ENCODE measurements at regions not wholly inside any gene's neighbourhood (a gene's known extent, or its start where the extent isn't known, plus 50 kb on each side); places are given as distances from the start of the nearest gene placed in this dataset.

DNA sequence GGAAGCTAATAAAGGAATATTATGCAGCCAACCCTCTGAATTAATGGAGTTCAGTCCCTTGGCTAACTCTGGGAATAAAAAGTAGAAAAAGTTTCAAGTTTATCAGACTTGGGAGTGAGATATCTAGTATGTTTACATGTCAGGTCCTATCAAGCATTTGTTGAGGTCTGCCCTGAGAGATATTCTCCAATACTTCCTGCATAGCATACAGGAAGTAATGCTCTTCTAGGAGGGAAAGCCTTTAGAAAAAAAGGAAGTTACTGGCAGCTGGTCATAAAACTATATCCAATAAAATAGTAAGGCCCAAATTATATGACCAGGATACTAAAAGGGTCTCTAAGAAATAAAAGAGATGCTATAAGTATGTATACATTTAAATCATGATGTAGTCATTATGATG lies 594.1 kb upstream of the FTMT start:
- no peak overlapping the region for H3K4me3 ChIP-seq (ENCODE audit: low read length)
- no peak for DNase-seq (ENCODE audit: low read depth, low spot score)

- no peak for DNase-seq (ENCODE audit: low read depth, low spot score)
- no peak overlapping the region for H3K4me3 ChIP-seq (ENCODE audit: low read length)
These were observed 588.2 kb upstream of the FTMT start for GRCh38 chr5:121263456-121263855.

GRCh38 chr5:121264605-121265004 lies 587.1 kb upstream of the FTMT start:
- no peak for DNase-seq (ENCODE audit: low read depth, low spot score)
- H3K4me3 ChIP-seq (ENCODE audit: low read length): no peak overlapping the region

DNA sequence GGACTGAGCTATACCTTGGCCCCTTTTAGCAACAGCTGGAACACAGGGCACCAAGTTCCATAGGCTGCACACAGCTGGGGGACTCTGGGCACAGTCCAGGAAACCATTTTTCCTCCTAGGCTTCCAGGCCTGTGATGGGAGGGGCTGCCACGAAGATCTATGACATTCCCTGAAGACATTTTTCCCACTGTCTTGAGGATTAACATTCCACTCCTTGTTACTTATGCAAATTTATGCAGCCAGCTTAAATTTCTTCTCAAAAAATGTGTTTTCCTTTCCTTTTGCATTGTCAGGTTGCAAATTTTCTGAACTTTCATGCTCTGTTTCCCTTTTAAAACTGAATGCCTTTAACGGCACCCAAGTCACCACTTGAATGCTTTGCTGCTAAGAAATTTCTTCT lies 580.1 kb upstream of the FTMT start:
- DNase-seq (ENCODE audit: low read depth, low spot score): no peak
- no peak overlapping the region for H3K4me3 ChIP-seq (ENCODE audit: low read length)

DNA sequence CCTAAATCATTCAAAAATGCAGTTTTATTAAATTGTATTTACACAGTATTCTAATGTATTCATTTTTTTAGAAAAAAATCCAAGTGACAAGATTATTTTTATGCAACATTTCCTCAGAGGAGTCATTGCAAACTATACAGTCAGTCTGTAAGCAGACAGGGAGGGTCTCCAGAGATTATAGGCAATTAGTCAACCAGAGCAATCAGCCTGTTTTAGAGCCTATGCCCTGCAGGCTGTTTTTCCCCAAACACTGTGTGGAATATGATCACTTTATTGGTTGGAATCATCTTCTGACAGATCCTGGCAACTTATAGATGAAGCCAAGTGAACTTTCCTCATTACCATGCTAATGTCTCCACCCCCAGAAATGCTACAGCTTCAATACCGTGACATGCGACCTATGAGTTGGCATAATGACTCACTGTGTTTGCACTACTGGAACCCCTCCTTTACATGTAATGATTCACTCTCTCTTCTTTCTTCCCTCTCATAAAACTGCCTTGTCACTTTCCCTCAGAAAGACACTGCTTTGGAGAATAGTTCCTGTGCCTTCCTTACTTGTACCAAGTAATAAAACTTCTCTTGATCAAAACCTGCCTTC lies 577.7 kb upstream of the FTMT start:
- DNase-seq (ENCODE audit: low read depth, low spot score): no peak
- H3K4me3 ChIP-seq (ENCODE audit: low read length): no peak overlapping the region

GRCh38 chr5:121279801-121280200 lies 571.9 kb upstream of the FTMT start:
- no peak overlapping the region for H3K4me3 ChIP-seq (ENCODE audit: low read length)
- DNase-seq (ENCODE audit: low read depth, low spot score): no peak

DNA sequence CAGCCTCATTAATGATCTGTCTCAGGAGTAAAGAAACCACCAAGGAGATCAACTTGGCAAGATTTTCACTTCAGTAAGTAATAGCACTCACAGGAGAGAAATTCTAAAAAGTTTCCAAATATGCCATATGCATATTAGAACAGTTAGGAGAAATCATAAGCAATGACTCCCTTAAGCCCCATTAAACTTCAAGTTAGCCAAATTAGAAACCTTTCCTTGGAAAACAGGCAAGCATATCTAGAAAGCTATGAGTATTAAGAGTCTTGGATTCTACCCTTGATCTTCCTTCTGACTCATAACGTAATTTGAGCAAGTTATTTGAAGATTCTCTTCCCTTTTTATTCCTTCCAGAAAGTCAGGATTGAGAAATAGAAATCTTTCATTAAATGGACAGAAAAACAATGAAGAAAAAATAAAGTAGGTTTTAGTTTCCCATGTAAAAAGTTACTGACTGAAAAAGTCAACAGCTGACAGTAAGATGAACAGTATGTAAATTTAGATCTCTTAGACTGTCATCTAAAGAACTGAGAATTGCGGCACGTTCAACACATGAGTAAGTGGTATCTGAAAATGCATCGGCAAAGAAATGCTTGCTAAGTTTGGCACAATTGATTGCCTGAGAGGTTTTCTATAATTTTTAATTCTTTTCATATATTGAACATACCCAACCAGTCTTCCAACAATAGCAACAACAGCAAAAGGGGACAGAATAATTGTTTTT lies 565.7 kb upstream of the FTMT start:
- DNase-seq (ENCODE audit: low read depth, low spot score): no peak
- H3K4me3 ChIP-seq (ENCODE audit: low read length): no peak overlapping the region

DNA sequence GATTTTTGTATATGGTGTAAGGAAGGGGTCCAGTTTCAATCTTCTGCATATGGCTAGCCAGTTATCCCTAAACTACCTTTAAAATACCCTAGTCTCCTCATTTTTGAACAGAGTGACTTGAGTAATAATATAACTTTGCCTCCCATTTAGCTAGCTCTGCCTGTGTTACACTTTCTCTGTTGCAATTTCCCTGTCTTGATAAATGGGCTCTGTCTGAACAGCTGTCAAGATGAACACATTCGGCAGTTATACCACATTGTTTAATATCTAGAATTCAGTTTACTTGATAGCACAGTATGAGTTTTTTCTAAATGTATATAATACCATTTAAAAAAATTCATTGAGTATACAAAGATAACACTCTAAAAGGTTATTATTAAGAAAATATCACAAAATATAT lies 562.9 kb upstream of the FTMT start:
- no peak for DNase-seq (ENCODE audit: low read depth, low spot score)
- H3K4me3 ChIP-seq (ENCODE audit: low read length): no peak overlapping the region

DNA sequence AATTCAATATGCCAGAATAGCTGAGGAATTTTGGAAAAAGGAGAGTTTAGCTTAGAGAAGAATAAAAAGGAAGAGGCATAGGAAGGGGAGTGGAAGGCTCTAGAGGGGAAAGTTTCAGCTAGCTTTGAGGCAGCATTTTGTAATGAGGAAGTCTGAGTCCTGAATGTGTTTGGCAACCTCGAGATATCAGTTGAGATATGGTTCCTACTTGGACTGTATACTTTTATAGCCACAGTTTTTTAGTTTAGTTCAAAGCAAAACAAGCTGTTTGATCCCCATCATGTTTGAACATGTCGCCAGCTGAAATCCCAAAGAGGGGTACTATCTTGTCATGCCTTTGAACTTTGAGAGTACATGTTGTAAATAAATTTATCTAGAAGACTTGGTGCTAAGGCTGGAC lies 559.0 kb upstream of the FTMT start:
- no peak for DNase-seq (ENCODE audit: low read depth, low spot score)
- H3K4me3 ChIP-seq (ENCODE audit: low read length): no peak overlapping the region

- no peak for DNase-seq (ENCODE audit: low read depth, low spot score)
- no peak overlapping the region for H3K4me3 ChIP-seq (ENCODE audit: low read length)
These were observed 555.3 kb upstream of the FTMT start for GRCh38 chr5:121296356-121296755.

- no peak for DNase-seq (ENCODE audit: low read depth, low spot score)
- no peak overlapping the region for H3K4me3 ChIP-seq (ENCODE audit: low read length)
These were observed 552.5 kb upstream of the FTMT start for GRCh38 chr5:121299153-121299552.

DNA sequence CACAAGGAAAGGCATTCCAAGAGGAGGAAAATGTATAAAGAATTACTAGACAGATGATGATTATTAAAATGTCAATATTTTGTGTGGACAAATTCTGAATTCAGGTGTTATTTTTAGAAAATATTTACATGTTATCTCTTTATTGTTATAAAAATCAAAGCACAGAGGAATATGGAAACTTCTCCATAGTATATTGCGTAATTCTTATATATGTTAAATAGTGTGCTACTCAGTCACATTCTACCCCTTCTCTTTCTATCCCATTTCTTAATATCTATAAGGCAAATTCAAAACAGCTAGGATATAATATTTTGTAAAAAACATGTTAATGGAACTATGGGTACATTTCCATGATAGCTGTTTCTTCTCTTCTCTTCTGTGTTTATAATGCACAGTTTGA lies 546.8 kb upstream of the FTMT start:
- H3K4me3 ChIP-seq (ENCODE audit: low read length): no peak overlapping the region
- DNase-seq (ENCODE audit: low read depth, low spot score): no peak

DNA sequence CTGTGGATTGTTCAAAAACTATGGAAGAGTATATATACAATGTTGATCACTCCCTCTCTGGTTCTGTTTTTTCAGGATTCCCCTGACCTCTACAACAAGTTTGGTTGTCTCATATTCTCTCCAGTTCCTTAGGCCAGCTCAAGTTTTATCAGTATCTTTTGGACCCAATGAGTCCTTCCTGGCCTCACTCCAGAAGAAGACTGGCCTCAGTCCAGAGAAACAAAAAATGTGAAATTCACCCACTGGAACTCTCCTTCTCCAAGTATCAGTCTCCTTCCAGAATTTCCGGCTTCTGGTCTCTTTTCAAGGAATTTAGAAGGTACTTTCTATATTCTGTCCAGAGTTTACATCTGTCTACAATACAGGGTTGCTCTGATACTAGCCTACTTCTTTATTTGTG lies 537.8 kb upstream of the FTMT start:
- DNase-seq (ENCODE audit: low read depth, low spot score): no peak
- H3K4me3 ChIP-seq (ENCODE audit: low read length): no peak overlapping the region

DNA sequence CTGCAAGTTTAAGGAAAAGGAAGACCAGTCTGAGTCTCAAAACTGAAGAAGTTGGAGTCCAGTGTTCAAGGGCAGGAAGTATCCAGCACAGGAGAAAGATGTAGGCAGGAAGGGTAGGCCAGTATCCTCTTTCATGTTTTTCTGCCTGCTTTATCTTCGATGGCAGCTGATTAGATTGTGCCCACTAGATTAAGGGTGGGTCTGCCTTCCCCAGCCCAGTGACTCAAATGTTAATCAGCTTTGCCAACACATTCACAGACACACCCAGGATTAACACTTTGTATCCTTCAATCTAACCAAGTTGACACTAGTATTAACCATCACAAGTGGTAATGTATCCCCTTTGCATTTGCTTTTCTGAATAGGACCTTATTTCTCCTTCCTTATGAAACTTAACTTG lies 535.9 kb upstream of the FTMT start:
- DNase-seq (ENCODE audit: low read depth, low spot score): no peak
- no peak overlapping the region for H3K4me3 ChIP-seq (ENCODE audit: low read length)

DNA sequence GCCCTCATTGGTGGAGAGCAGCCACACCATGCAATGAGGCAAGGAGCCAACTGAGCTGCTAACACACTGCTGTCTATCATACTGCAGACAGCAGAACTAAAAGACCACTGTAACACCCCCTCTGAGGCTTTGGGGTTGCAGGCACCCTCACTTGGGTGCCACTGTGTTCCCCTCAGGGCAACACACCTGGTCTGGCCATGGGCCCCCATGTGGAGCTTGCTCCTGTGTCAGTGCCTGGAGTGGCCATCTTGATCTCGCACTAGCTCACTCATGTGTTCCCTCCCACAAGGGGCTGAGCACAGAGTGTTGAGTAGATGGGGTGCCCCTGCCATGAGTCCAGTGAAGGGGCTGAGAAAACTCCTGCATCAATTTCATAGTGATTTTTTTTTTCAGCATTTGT lies 532.4 kb upstream of the FTMT start:
- no peak for DNase-seq (ENCODE audit: low read depth, low spot score)
- no peak overlapping the region for H3K4me3 ChIP-seq (ENCODE audit: low read length)

DNA sequence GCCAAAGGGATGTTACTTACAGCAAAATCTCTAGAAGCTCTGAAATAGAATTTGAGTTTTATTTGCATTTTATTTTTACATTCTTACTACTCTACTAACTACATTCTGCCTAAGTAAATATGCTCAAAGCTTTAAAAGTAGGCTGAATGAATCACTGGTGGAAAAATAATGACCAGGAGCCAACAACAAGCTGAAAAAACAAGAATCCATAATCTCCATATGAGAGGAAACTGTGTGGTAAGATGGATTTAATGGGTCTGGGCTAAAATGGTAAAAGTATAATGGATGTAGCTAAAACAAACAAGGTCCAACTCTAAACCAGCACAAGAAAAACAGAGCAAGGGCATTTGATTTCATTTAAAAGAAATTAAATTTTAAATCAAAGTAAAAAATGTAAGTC lies 525.8 kb upstream of the FTMT start:
- DNase-seq (ENCODE audit: low read depth, low spot score): no peak

GRCh38 chr5:121350181-121350930 lies 501.3 kb upstream of the FTMT start:
- H3K4me3 ChIP-seq (ENCODE audit: low read length): no peak overlapping the region
- DNase-seq (ENCODE audit: low read depth, low spot score): no peak

More for the DNA sequence above, 525.8 kb upstream of the FTMT start:
- H3K4me3 ChIP-seq (ENCODE audit: low read length): no peak overlapping the region

DNA sequence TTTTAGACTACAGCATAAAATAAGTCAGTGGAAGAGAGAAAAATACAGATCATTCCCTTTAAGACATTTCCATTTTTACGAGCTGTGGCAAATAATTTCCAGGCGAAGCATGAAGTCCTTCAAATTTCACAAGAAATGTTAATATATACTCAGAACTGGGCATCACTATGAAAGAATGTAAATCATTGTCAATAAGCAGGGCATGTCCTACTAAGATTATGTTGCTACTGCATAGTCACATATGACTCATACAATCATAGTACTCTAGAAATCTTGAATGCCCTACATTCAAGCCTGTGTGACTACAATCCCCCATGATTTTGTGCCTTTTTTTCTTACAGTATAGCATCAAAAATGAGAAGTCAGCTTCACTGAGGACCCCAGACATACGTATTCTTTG lies 485.2 kb upstream of the FTMT start:
- DNase-seq (ENCODE audit: low read depth, low spot score): no peak
- no peak overlapping the region for H3K4me3 ChIP-seq (ENCODE audit: low read length)

GRCh38 chr5:121373371-121373770 lies 478.3 kb upstream of the FTMT start:
- no peak for DNase-seq (ENCODE audit: low read depth, low spot score)
- no peak overlapping the region for H3K4me3 ChIP-seq (ENCODE audit: low read length)

DNA sequence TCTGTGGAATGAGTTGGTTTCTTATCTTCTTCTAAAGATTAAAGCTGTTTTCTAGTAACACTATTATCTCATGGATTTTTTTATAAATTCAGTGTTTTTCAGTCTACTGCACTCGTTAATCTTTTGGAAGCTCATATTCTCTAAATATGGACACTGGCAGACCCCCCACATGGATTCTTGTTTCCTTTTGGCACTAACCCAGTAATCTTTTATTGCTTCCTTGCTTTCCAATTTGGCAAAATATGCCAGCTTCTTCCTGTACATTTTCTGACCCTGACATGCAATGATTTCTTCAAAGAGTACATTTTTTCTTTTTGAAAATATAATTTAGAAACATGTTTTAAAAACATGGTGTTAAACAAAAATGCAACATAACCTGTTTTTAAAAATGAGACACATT lies 474.2 kb upstream of the FTMT start:
- no peak overlapping the region for H3K4me3 ChIP-seq (ENCODE audit: low read length)
- DNase-seq (ENCODE audit: low read depth, low spot score): no peak

- no peak for DNase-seq (ENCODE audit: low read depth, low spot score)
- H3K4me3 ChIP-seq (ENCODE audit: low read length): no peak overlapping the region
These were observed 473.6 kb upstream of the FTMT start for GRCh38 chr5:121378046-121378445.
